DMS153 (cell line): ENCODE measurements at regions not wholly inside any gene's neighbourhood (a gene's known extent, or its start where the extent isn't known, plus 50 kb on each side); places are given as distances from the start of the nearest gene placed in this dataset.
A peak's percentile ranks its signal among the peaks of the same experiment; 100 is the strongest.
"Not testable (repeated sequence)": the region's sequence is repeated elsewhere in the genome, so short reads cannot be mapped to it uniquely, and the experiment has no call there.

Experiments
- DNase-seq: peaks from one replicate; lab custom pipeline; 2025; lab: John Stamatoyannopoulos, UW

DNA sequence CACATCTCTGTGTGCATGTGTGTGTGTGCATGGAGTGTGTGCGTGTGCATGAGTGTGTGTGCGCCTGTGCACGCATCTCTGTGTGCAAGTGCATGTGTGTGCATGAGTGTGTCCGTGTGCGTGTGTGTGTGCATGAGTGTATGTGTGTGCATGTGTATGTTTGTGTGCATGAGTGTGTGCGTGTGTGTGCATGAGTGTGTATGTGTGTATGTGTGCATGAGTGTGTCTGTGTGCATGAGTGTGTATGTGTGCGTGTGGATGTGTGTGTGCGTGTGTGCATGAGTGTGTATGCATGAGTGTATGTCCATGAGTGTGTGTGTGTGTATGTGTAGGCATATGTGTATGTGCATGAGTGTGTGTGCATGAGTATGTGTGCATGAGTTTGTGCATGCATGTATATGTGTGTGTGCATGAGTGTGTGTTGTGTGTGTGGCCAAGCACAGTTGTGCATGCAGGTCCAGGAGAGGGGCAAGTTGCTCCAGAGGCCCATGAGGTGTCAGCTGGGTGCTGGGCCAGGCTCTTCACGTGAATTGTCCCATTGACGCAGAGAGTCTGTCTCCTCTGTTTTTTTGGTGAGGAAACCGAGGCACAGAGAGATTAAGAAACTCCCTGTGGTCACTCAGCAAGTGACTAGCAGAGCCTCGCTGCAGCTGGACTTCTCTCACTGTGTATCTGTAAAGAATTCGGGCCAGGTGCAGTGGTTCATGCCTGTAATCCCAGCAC lies 75.5 kb downstream of the ASB1 start:
- no peak for DNase-seq

DNA sequence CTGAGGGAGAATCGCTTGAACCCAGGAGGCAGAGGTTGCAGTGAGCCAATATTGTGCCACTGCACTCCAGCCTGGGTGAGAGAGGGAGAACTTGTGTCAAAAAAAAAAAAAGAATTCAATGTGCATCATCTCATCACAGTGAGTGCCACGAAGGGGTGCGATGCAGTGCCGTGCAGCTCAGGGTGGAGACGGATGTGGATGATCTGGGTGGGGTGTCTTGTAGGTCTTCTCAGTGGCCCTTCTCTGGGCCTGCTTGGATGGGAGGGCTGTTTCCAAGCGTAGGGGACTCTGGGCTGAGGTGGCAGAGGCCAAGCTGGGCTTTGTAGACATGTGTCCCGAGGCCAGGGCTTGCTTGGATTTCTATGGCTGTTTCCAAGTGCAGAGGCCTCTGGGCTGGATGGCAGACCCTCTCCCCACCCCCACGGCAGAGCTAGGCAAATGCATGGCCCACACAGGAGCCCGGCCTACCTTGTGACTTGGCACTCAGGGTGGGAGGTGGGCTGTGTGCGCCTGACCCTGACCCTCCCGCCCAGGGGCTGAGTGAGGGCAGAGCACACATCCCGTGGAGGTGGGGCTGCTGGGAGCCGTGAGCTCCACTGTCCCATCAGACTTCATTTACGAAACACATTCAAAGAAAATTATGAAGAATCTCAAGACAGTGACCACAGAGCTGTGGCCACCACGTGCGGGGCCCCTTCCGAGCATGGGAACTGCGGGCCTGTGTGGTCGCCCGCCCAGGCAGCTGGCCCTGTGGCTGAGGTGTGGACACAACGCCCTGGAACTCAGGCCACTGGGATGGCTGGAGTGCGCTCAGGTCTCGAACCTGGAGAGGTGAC lies 76.4 kb downstream of the ASB1 start:
- no peak for DNase-seq

DNA sequence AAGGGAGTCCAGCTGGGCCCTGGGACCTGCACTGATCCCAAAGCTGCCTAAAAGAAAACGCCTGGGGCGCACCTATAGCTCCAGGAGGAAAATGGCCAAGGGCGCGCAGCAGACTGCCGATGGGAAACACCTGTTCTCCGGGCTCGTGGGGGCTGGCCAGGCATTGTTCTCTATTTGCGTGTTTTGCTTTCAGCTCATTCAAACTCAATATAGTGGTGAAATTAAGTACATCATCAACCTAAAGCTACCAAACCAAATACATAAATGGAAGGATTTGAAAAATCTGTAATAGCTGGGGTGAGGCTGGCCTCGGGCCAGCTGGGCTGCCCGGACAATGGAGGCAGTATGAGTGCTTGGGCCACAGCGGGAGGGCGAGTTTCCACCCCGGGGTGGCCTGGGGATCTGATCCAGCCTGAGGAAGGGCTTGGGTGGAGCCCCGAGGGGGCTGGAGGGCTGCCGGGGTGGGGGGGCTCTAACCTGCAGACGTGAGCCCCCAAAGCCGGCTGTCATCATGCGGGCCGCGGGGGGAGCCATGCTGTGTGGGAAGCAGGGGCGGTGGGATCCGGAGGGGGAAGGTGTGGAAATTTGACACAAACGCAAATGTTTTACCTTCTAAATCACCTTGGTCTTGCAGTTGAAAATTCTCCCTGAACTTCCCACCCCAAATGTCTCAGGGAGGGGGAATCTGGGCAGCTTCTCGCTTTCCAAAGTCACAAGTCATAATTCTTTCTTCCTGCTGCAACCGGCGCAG lies 77.6 kb downstream of the ASB1 start:
- DNase-seq: peak; percentile 79

DNA sequence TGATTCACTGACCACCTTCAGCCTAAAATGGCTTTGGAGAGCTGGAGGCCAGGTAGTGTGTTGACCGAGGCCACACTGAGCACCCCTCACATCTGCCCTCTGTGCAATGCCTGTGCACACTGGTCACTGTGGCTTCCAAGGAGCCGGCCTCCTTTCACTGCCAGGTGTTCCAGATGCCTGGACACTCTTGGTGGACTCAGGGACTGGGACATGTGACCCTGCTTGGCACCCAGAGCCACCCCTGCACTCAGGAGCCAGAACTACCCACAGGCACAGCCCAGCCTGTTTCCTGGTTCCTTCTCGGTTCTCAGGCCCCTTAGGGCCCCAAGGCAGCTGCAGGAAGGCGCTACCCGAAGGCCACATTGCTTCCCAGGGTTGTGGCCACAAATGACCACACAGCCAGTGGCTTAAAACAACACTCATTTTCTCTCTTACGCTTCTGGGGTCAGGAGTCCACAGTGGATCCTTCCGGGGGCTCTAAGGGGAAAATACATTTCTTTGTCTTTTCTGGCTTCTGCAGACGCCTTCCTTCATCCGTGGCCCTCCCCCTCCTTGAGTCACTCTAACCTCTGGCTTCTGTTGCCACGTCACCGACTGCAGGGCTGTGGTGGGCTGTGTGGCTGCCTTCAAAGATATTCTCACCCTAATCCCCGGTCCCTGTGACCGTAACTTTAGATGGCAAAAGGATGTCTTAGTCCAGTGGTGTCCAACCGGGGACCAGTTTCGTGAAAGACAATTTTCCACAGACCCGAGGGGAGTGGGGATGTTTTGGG lies 78.6 kb downstream of the ASB1 start:
- no peak for DNase-seq

DNA sequence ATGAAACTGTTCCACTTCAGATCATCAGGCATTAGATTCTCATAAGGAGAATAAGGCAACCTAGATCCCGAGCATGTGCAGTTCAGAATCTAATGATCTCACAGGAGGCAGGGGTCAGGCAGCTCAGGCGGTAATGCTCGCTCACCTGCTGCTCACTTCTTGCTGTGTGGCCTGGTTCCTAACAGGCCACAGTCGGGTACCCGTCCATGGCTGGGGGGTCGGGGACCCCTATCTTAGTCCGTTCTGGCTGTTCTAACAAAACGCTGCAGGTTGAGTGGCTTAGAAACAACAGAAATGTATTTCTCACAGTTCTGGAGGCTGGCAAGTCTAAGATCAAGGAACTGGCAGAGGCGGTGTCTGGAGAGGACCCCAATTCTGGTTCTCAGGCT lies 79.2 kb downstream of the ASB1 start:
- DNase-seq: no peak

DNA sequence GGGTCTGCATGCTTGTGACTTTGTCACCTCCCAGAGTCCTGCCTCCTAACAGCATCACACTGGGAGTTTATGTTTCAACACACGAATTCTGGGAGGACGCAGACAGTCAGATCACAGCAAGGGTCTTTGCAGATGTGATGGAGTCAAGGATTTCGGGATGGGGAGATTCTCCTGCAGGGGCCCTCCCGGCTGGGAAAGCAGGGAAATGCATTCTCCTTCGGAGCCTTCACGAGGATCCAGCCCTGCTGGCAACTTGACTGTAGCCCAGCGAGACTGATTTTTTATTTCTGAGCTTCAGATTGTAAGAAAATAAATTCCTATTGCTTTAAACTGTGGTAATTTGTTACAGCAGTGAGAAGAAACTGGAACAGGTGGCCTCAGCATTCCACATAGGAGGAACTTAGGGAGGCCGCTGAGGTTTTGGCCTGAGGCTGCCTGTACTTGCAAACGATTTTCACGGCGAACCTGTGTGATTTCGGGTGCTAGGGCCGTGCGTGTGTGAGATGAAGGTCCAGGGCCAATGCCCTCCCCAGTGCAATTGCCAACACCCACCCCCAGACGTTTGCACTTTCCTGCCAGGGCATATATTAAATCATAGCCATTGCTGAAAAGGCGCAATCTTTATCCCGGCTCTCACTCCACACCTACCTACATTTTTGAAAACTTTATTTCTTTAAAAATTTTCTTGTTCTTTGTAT lies 79.8 kb downstream of the ASB1 start:
- DNase-seq: no peak

DNA sequence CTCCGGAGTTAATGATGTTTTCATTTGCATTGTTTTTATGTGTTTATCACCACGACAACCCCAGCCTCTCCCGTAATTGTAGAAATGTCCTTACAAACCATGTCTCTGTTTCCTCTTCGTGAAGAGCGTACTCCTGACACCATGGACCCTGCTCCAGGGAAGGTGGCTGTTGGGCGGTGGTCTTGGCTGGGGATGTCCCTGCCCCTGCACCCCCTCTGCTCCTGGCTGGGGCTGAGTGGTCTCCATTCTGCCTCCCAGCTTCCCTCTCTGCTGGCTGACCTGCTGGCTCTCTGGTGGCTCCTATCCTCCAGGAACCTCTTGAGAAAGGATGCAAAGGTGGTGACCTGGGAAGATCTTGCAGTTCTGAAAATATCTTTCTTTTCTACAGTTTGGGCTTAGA lies 81.1 kb downstream of the ASB1 start:
- DNase-seq: no peak

DNA sequence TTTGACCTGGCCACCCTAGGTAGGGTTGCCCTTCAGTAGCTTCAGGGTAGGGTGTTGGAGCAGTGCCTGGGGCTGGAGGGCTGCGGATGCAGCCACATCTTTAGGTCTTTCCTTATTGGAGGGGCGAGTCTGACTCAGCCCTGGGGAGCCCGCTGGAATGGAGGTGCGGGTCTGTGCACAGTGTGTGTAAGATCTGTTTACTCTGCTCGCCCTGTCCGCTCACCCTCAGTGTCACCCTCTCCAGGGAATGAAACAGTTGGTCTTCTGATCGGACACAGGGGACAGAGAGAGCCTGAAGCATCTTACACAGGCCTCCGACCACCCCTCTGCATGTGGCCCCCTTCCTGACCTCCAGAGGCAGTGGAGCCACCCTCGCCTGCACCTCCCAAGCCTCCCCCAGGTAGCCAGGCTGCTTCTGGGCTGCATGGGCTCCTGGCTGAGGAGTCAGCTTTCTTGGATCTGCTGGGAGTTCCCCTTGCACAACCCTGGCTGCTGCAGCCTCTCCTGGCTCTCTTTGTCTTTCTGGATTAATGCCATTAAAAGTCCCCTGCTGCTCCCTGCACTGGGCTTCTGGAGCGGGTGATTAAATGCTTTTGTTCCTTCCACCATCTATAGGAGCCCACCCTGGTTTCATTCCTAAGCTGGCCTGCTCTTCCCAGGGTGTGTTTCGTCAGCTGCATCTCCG lies 82.6 kb downstream of the ASB1 start:
- DNase-seq: no peak

DNA sequence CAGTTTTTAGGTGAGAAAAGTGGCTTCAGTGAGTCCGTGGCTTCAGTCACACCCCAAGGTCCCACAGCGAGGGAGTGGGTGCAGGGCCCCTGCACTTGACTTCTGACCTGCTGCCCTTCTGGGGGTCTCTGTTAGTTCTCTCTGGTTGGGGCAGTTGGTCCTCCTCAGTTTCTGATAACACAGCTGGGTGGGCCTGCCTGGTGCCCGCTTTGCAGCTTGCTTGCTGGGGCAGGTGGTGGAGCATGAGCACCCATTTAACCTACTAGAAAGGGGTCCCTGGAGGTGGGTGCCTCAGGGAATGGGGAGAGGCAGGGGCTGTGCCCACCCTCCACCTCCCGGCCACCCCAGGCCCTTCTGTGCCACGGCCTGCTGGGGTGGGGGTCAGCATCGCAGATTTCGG lies 83.2 kb downstream of the ASB1 start:
- DNase-seq: no peak

DNA sequence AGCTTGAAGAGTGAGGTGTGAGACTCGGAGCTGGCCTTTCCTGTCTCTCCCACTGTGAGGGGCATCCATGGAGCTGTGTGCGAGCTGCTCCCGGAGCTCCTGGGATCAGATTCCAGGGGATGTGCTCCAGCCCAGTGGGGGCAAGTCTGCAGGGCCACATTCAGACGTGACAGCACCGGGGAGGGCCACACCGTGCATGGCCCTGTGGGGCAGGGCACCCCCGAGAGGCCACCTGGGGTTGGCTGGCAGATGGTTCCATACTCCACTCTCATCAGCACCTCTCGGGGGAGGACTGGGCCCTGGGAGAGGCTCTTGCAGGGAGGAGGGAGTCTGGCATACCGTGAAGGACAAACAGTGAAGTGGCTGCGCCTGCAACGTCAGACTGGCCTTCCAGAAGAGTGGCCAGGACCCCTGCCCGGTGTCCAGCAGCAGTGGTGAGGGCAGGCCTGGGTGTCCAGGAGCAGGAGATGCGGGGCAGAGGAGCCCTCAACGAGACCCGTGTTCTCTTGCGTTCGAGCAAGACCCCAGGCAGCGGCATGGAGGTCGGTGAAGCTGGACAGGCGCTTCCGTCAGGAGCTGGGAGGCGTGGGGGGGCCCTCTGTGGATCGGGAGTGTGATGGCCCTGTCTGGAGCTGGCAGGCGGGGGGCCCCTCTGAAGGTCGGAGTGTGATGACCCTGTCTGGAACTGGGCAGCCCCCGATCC lies 84.3 kb downstream of the ASB1 start:
- no peak for DNase-seq

DNA sequence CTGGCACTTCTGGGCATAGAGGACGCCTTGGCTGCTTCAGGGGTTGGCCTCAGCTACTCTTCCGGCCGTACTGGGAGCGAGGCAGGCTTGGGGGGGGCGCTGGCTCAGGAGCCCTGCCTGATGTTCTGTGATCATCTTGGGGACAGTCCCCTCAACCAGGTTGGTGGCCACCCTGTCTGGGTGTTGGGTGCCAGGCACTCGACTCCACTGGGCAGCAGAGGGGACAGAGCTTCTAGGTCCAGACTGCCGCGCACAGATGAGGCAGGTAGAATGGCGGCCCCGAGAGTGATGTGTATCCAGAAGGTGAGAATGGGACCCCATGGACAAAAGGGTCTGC lies 84.9 kb downstream of the ASB1 start:
- no peak for DNase-seq

DNA sequence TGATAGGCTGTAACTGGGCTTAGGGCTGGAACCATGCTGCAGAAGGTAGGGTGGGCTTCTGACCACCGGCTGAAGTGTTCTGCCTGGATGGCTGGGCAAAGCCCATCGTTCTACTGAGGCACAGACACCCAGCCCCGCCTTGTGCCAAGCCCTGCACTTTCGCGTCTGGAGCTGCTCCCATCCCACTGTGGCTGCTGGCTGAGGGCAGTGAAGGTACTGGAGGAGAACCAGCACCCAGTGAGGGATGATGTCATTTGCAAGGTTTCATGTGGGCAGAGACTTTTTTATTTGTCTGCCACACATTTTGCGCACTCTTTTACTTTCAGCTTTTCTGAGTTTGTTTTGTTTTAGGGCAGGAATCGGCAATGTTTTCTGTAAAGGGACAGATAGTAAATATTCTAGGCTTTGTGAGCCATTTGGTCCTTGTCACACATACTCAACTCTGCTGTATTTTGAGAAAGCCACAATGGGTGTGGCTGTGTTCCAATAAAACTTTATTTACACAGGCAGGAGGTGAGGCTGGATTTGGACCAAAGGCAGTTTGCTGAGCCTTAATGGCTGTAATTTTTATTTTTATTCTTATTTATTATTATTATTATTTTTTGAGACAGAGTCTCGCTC lies 85.6 kb downstream of the ASB1 start:
- DNase-seq: no peak

DNA sequence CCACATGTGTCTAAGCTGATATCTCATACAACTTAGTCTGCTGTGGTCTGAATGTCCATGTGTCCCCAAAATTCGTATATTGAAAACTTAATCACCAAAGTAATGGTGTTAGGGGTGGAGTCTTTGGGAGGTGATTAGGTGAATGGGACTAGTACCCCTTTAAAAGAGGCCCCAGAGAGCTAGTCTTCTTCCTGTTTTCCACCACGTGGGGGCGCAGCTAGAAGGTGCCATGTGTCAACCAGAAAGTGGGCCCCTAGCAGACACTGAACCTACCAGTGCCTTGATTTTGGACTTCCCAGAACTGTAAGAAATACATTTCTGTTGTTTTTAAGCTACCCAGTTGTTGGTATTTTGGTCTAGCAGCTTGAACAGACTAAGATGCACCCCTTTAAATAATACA lies 86.6 kb downstream of the ASB1 start:
- DNase-seq: no peak

DNA sequence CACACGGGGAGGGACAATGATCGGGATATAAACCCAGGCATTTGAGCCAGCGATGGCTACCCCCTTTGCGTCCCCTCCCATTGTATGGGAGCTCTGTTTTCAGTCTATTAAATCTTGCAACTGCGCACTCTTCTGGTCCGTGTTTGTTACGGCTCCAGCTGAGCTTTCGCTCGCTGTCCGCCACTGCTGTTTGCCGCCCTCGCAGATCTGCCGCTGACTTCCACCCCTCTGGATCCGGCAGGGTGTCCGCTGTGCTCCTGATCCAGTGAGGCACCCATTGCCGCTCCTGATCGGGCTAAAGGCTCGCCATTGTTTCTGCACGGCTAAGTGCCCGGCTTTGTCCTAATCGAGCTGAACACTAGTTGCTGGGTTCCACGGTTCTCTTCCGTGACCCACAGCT lies 87.3 kb downstream of the ASB1 start:
- DNase-seq: not testable (repeated sequence)

DNA sequence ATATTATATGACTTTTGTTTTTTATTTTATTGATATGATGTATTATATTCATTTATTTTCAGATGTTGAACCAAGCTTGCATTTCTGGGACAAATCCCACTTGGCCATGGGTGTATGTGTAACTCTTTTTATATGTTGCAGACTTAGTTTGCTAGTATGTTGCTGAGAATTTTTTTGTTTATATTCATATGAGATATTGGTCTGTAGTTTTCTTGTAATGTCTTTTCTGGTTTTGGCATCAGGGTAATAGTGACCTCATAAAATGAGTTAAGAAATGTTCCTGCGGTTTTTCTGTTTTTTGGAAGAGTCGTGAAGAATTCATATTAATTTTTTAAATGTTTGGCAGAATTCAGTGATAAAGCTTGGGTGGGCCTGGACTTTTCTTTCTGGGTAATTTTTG lies 88.7 kb downstream of the ASB1 start:
- DNase-seq: no peak

DNA sequence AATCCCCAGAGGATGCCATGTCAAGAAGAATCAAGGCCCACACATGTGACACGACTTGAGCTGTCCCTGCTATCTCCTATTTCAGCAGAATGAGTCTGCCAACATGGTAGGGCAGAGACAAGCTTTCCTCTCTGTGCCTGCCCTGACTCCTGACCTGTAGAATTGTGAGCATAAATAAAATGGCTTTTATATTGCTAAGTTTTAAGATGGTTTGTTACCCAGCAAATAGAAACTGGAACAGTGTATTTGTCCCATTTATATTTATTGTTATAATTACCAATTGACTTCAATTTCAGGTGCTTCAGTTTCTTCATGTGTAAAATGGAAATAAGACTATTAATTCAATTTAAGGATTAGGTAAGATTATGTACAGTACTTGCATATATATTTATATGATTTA lies 90.5 kb downstream of the ASB1 start:
- no peak for DNase-seq

DNA sequence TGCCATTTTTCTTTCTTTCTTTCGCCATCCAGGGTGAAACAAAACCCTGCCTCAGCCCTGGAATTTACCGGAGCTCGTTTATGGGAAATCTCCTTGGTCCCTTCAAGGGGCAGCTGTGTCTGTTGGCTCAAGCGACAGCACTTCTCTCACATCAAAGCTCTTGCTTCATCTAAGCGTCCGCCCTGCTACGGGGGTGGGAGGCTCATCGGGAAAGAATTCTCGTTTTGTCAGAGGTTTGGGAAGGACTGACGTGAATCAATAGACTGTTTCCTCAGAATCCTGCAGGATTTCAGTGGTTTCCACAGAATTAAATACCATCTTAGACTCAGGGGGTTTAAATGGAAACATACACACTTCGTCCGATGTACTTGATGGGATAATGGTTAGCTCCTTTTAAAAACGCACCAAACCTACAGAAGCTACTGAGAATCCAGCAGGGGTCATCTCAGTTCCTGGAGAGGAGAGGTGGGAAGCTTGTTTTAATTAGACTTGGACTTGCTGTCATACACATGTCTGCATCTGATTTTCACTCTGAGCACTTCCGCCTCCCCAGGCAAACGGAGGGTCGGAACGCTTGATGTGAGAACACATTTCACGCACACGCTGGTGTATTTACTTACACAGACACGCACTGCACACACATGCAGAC lies 91.6 kb downstream of the ASB1 start:
- no peak for DNase-seq

DNA sequence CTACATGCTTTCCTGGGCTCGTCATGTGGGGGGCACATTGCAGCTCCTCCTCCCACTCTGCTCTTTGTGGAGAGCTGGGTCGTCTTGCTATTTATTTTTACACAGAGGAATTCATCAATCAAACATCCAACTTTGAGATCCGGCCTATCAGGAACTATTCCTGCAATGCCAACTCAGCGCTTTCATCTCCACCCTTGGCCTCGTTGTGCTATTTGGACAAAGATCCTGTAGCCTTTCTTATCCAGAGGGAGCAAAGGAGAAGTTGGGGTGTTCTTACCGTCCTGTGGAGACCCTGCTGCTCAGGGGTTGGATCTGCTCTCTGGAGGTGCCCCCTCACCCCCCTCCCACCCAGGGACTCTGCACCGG lies 92.1 kb downstream of the ASB1 start:
- DNase-seq: no peak

DNA sequence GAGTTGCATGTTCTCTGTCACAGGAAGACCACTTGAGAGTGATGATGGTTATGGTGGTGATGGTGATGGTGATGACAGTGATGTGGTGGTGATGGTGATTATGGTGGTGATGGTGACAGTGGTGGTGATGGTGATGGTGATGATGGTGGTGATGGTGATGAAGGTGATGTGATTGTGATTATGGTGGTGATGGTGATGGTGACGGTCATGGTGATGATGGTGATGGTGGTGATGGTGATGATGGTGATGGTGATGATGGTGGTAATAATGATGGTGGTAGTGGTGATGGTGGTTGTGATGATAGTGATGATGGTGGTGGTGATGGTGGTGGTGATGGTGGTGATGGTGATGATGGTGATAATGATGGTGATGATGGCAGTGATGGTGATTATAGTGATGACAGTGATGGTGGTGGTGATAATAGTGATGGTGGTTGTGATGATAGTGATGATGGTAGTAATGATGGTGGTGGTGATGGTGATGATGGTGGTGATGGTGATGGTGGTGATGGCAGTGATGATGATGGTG lies 93.7 kb downstream of the ASB1 start:
- no peak for DNase-seq
